Neutrophil (primary cell): ENCODE measurements at regions not wholly inside any gene's neighbourhood (a gene's known extent, or its start where the extent isn't known, plus 50 kb on each side); places are given as distances from the start of the nearest gene placed in this dataset.

Source experiments
- H3K27ac ChIP-seq: fragments of 200-600 bp; sonication (generic); 2 replicates; pipeline ENCODE4 v1.5.1; 2016; ENCODE audit warnings: mild to moderate bottlenecking, moderate library complexity
- H3K27me3 ChIP-seq: fragments of 200-600 bp; sonication (generic); 2 replicates; pipeline ENCODE4 v1.6.0; 2016; ENCODE audit warnings: mild to moderate bottlenecking
- H3K36me3 ChIP-seq: fragments of 200-600 bp; sonication (generic); 2 replicates; pipeline ENCODE4 v1.5.1; 2017
- H3K4me1 ChIP-seq, 2 experiments: fragments of 200-600 bp in 1 of 2; sonication (generic) in 1 of 2; 1 replicate in 1 of 2; 2 replicates in 1 of 2; pipeline versions ENCODE4 v1.5.1 to v1.6.1; 2013 to 2016; ENCODE audit warnings: low read depth in 1 of 2, low read length in 1 of 2, mild to moderate bottlenecking in 1 of 2, moderate library complexity in 1 of 2; ENCODE audit not compliant: control insufficient read depth in 1 of 2, insufficient read depth in 1 of 2
- H3K4me3 ChIP-seq, 2 experiments: fragments of 200-600 bp in 1 of 2; sonication (generic) in 1 of 2; 1 replicate in 1 of 2; 2 replicates in 1 of 2; pipeline ENCODE4 v1.5.1; 2013 to 2016; ENCODE audit warnings: low read depth in 1 of 2, low read length in 1 of 2, mild to moderate bottlenecking in 1 of 2, moderate library complexity in 1 of 2
- H3K9me3 ChIP-seq: fragments of 200-600 bp; sonication (generic); 2 replicates; pipeline ENCODE4 v1.5.1; 2016
- CTCF ChIP-seq: fragments of 200-600 bp; sonication (generic); IDR thresholded peaks from 2 replicates; pipeline ENCODE4 v1.5.1; 2016; ENCODE audit warnings: antibody characterized with exemption

GRCh38 chr4:123706973-123707372, 310.4 kb downstream of the SPRY1 start:
- no peaks in the 10 kb centered on the region for H3K36me3 ChIP-seq
- H3K9me3 ChIP-seq = peaks cover 5% of the 10 kb centered on the region
- no peak overlapping the region for H3K27ac ChIP-seq
- no peaks in the 10 kb centered on the region for H3K4me1 ChIP-seq
- H3K4me3 ChIP-seq = no peak overlapping the region
- H3K27me3 ChIP-seq = no peaks in the 10 kb centered on the region
- no peak for TF ChIP-seq CTCF

- Histone ChIP-seq H3K27ac (no peak overlapping the region), H3K4me1 (no peaks in the 10 kb centered on the region), H3K36me3 (no peaks in the 10 kb centered on the region), H3K27me3 (no peaks in the 10 kb centered on the region), H3K4me3 (no peak overlapping the region), H3K9me3 (peaks cover 5% of the 10 kb centered on the region)
- no peak for TF ChIP-seq CTCF
Observed at GRCh38 chr4:123708902-123709301, 312.3 kb downstream of the SPRY1 start.

- H3K4me3 ChIP-seq = no peak overlapping the region
- H3K4me1 ChIP-seq = no peaks in the 10 kb centered on the region
- no peak for TF ChIP-seq CTCF
- no peaks in the 10 kb centered on the region for H3K27me3 ChIP-seq
- no peaks in the 10 kb centered on the region for H3K36me3 ChIP-seq
- H3K9me3 ChIP-seq = peaks cover 5% of the 10 kb centered on the region
- H3K27ac ChIP-seq = no peak overlapping the region
Observed at GRCh38 chr4:123709336-123709735, 312.7 kb downstream of the SPRY1 start.

- no peak overlapping the region for H3K27ac ChIP-seq
Observed at GRCh38 chr4:123731035-123731434, 334.4 kb downstream of the SPRY1 start.

GRCh38 chr4:123737156-123737555, 340.6 kb downstream of the SPRY1 start:
- no peaks in the 10 kb centered on the region for H3K27me3 ChIP-seq
- no peaks in the 10 kb centered on the region for H3K9me3 ChIP-seq
- H3K4me1 ChIP-seq = peaks cover 6 to 9% of the 10 kb centered on the region in 2 experiments
- no peak overlapping the region for H3K4me3 ChIP-seq
- TF ChIP-seq CTCF = no peak
- H3K27ac ChIP-seq = no peak overlapping the region
- no peaks in the 10 kb centered on the region for H3K36me3 ChIP-seq

More at GRCh38 chr4:123731035-123731434, 334.4 kb downstream of the SPRY1 start:
- H3K4me1 ChIP-seq = no peaks in the 10 kb centered on the region
- TF ChIP-seq CTCF = no peak
- no peaks in the 10 kb centered on the region for H3K27me3 ChIP-seq
- no peaks in the 10 kb centered on the region for H3K9me3 ChIP-seq
- H3K36me3 ChIP-seq = no peaks in the 10 kb centered on the region
- no peak overlapping the region for H3K4me3 ChIP-seq

GRCh38 chr4:123739806-123740205, 343.2 kb downstream of the SPRY1 start:
- Histone ChIP-seq H3K27me3 (no peaks in the 10 kb centered on the region), H3K36me3 (no peaks in the 10 kb centered on the region), H3K4me3 (no peak overlapping the region), H3K4me1 (peaks cover 15 to 26% of the 10 kb centered on the region in 2 experiments), H3K27ac (no peak overlapping the region), H3K9me3 (no peaks in the 10 kb centered on the region)
- TF ChIP-seq CTCF = no peak
